ENCODE measurements at regions not wholly inside any gene's neighbourhood (a gene's known extent, or its start where the extent isn't known, plus 50 kb on each side); places are given as distances from the start of the nearest gene placed in this dataset.

GRCh38 chr15:77748078-77749064 is 115.7 kb upstream of the LINGO1 start:
- TF ChIP-seq CTCF (conservative IDR thresholded peaks at IDR 0.05): no peak
- no peak overlapping the region for H3K27ac ChIP-seq

GRCh38 chr15:77747175-77748077 is 114.7 kb upstream of the LINGO1 start:
- no peak overlapping the region for H3K27ac ChIP-seq
- TF ChIP-seq CTCF (conservative IDR thresholded peaks at IDR 0.05): no peak

- H3K27ac ChIP-seq: no peak overlapping the region
- TF ChIP-seq CTCF (conservative IDR thresholded peaks at IDR 0.05): no peak
Measured at GRCh38 chr15:77746254-77747174, 113.8 kb upstream of the LINGO1 start.

GRCh38 chr15:77744398-77744797 is 111.7 kb upstream of the LINGO1 start:
- H3K27ac ChIP-seq: no peak overlapping the region

GRCh38 chr15:77742570-77742969 is 109.9 kb upstream of the LINGO1 start:
- no peak for TF ChIP-seq CTCF (conservative IDR thresholded peaks at IDR 0.05)
- H3K27ac ChIP-seq: no peak overlapping the region

More at GRCh38 chr15:77744398-77744797, 111.7 kb upstream of the LINGO1 start:
- no peak for TF ChIP-seq CTCF (conservative IDR thresholded peaks at IDR 0.05)

- no peak overlapping the region for H3K27ac ChIP-seq
- TF ChIP-seq CTCF (conservative IDR thresholded peaks at IDR 0.05): no peak
Measured at GRCh38 chr15:77742127-77742526, 109.4 kb upstream of the LINGO1 start.

All from VCaP (cell line).